GM12872 (cell line): ENCODE measurements at regions not wholly inside any gene's neighbourhood (a gene's known extent, or its start where the extent isn't known, plus 50 kb on each side); places are given as distances from the start of the nearest gene placed in this dataset.

ENCODE experiments used
- TF ChIP-seq, protein P1 (sequence below): IDR thresholded peaks from 3 replicates; pipeline ENCODE4 v1.5.1; 2011; ENCODE audit warnings: low read depth, mild to moderate bottlenecking, low read length, moderate library complexity; ENCODE audit not compliant: insufficient read depth

DNA sequence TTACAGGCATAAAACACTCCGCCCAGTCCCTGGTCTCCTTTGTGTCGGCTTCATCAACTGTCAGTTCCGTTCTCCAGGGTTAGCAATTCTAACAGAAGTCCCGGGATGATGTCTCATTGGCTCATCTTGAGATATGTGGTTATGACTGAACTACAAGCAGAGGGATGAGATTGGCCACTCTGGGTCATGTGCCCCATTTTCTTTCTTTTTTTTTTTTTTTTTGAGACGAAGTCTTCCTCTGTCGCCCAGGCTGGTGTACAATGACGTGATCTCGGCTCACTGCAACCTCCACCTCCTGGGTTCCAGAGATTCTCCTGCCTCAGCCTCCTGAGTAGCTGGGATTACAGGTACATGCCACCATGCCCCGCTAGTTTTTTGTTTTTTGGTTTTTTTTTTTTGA, 95.4 kb upstream of the MRI1 start:
- TF ChIP-seq, protein P1, sequence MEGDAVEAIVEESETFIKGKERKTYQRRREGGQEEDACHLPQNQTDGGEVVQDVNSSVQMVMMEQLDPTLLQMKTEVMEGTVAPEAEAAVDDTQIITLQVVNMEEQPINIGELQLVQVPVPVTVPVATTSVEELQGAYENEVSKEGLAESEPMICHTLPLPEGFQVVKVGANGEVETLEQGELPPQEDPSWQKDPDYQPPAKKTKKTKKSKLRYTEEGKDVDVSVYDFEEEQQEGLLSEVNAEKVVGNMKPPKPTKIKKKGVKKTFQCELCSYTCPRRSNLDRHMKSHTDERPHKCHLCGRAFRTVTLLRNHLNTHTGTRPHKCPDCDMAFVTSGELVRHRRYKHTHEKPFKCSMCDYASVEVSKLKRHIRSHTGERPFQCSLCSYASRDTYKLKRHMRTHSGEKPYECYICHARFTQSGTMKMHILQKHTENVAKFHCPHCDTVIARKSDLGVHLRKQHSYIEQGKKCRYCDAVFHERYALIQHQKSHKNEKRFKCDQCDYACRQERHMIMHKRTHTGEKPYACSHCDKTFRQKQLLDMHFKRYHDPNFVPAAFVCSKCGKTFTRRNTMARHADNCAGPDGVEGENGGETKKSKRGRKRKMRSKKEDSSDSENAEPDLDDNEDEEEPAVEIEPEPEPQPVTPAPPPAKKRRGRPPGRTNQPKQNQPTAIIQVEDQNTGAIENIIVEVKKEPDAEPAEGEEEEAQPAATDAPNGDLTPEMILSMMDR, result no peak

DNA sequence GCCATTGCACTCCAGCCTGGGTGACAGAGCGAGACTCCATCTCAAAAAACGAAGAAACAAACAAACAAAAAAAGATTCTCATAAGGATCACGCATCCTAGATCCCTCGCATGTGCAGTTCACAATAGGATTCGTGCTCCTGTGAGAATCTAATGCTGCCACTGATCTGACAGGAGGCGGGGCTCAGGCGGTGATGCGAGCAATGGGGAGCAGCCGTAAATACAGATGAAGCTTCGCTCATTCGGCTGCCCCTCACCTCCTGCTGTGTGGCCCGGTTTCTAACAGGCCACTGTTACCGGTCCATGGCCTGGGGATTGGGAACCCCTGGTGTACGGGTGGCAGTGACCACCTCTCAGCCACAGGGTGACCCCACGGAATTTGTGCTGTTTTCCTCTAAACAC, 98.2 kb upstream of the MRI1 start:
- TF ChIP-seq, protein P1, result no peak

DNA sequence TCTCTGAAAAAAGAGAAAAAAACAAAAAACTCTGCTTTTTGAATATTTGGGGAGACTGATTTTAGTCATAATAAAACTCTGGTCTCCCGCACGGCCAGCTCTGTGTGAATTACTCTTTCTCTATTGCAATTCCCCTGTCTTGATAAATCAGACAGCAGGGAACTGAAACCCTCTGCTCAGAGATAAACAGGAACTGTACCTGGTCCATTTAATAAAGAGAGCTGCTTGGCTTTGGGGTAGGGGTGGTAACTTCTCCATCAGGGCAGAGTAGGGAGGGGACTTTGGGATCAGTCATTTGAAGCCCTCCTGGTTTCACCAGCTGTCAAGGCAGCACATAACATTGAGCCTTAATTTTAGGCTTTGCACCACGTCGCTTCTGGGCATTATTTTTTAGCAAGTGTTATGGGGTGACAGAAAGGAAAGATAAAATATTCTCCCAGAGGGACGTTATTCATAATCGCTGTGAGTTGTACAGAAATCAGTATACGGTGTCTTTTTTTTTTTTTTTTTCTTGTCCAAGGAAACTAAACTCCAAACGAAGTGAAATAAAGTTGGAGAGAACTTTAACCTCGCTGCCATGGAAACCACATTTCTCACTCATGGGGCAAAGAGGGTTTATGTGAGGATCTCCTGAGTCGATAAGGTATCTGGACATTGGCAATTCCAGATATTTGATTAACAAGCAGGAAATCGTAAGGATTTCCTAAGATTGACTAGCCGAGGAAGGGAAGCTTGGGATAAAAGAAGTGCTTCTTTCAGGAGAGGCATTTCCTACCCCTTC, 99.0 kb upstream of the MRI1 start:
- TF ChIP-seq, protein P1, result no peak

DNA sequence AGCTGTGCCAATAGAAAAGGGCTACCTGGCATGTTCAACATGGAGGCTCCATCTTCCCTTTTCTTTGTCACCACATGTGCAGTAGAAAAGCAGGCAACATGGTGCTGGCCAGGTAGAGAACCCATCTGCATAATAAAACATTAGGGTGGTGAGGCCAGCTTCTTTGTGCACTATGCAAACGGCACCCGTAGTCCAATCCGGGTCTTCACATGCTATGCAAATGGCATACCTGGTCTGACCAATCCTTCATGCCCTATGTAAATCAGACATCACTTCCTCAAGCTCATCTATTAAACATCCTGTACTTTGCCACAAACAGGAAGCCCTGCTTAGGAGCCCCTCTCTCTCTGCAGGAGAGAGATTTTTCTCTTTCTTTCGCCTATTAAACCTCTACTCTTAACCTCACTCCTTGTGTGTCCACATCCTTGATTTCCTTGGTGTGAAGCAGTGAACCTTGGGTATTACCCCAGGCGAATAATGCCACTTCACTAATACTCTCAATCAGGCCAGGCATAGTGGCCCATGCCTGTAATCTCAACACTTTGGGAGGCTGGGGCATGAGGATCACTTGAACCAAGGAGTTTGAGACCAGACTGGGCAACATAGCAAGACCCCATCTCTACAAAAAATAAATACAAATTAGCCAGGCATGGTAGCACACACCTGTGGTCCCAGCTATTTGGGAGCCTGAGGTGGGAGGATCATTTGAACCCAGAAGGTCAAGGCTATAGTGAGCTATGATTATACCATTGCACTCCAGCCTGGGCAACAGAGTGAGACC, 111.3 kb upstream of the MRI1 start:
- TF ChIP-seq, protein P1, result no peak

DNA sequence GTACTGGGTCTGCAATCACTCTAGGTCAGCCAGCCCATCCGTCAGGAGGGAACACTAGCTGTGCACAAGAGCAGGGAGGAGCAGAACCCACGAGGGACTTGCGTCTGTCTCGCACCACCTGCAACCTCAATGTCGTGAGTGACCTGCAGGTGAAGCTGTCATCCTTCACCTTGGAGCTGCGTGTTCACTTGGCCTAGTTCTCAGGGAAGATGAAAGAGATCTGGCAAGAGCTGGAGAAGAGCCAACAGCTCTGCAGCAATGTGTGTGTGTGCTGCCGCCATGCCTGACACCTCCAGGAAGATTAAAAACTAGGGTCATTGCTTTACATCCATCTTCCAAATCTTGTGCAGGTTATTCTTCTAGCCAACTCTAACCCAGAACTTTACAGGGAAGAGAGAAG, 117.6 kb upstream of the MRI1 start:
- TF ChIP-seq, protein P1, result no peak

DNA sequence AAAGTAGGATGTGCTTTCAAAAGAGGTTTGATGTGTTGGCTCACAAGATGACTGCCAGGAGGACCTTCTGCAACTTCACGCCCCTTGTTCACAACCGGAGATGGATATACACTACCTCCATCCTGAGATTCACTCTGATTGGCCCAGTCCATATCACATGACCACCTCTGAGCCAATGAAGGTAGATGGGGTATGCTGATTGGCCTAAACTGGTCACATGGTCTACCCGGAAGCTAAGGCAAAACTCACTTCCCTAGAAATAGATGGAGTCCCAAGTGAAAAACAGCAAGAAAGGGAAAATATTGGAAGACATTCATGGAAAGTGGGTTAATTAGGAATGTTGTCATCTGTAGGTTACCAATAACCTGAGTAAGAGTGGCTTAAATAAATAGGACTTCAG, 119.7 kb upstream of the MRI1 start:
- TF ChIP-seq, protein P1, result no peak

DNA sequence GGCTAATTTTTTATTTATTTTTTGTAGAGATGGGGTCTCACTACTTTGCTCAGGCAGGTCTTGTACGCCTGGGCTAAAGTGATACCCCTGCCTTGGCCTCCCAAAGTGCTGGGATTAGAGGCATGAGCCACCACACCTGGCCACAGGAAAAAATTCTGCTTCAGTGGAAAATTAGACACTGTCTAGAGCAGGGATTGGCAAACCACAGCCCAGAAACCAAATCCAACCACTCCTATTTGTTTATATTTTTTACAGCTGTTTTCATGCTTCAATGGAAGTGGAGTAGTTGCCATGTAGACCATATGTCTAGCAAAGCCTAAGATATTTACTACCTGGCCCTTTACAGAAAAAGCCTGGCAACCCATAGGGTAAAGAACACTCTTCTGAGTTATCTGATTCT, 123.7 kb upstream of the MRI1 start:
- TF ChIP-seq, protein P1, result no peak
